Kidney (tissue), 13 donors: ENCODE measurements at regions not wholly inside any gene's neighbourhood (a gene's known extent, or its start where the extent isn't known, plus 50 kb on each side); places are given as distances from the start of the nearest gene placed in this dataset.

ENCODE experiments used
- DNase-seq, 5 donors: peaks; one replicate each; pipeline ENCODE4 v3.0.0-alpha.2; 2013 to 2020
- FAIRE-seq: peaks from 2 replicates; lab custom pipeline; 2012; peaks lifted over from hg19 to GRCh38; lab: Jason Lieb, UNC
- H3K27ac ChIP-seq, 2 donors: one replicate each; pipeline ENCODE4 v1.7.0; 2013; ENCODE audit warnings: low read depth in 2 of 2, low read length in 2 of 2, inconsistent platforms in 1 of 2
- H3K27me3 ChIP-seq: one replicate; pipeline ENCODE4 v1.7.1; 2013; ENCODE audit warnings: low read length, inconsistent platforms; ENCODE audit not compliant: control insufficient read depth, insufficient read depth
- H3K36me3 ChIP-seq, 3 donors: one replicate each; pipeline versions ENCODE4 v1.7.0 to v1.7.1; 2013; ENCODE audit warnings: low read length in 3 of 3, control low read depth in 1 of 3, inconsistent platforms in 1 of 3; ENCODE audit not compliant: insufficient read depth in 3 of 3, control insufficient read depth in 2 of 3
- H3K4me1 ChIP-seq, 3 donors: one replicate each; pipeline versions ENCODE4 v1.7.0 to v1.7.1; 2013; ENCODE audit warnings: low read length in 3 of 3, inconsistent platforms in 1 of 3, low read depth in 1 of 3; ENCODE audit not compliant: control insufficient read depth in 2 of 3, insufficient read depth in 2 of 3
- H3K4me3 ChIP-seq, 3 donors: one replicate each; pipeline versions ENCODE4 v1.7.0 to v1.8.1; 2013; ENCODE audit warnings: low read length in 3 of 3, control low read depth in 1 of 3, inconsistent platforms in 1 of 3
- H3K9ac ChIP-seq, 3 donors: one replicate each; pipeline versions ENCODE4 v1.7.0 to v1.7.1; 2013; ENCODE audit warnings: low read length in 3 of 3, control low read depth in 1 of 3, inconsistent platforms in 1 of 3
- H3K9me3 ChIP-seq, 3 donors: one replicate each; pipeline versions ENCODE4 v1.7.0 to v1.7.1; 2013; ENCODE audit warnings: low read length in 3 of 3, control low read depth in 1 of 3, inconsistent platforms in 1 of 3; ENCODE audit not compliant: control insufficient read depth in 2 of 3, insufficient read depth in 1 of 3
- intact Hi-C: fragments of 100-400 bp; cut with DNase I; formaldehyde crosslinking; loops from one replicate; pipeline ENCODE4 v1.11.1; 2022
- TF ChIP-seq, protein P1 (sequence below): IDR thresholded peaks from 3 replicates; pipeline ENCODE4 v1.5.1; 2012; ENCODE audit warnings: mild to moderate bottlenecking, moderate library complexity, borderline replicate concordance; ENCODE audit not compliant: insufficient read depth; ENCODE audit errors: extremely low read depth
- donor health status: control.
- donor health status: control.
- donor health status: control.
- donor health status: control.
- donor health status: control.
- donor health status: DM: yes; HTN: yes; CAD: no.
- donor health status: Normal renal cell carcinoma (clear cell type).

- intact Hi-C loops, result no loop called here
- DNase-seq (no peak), FAIRE-seq (no peak)
- TF ChIP-seq, protein P1, sequence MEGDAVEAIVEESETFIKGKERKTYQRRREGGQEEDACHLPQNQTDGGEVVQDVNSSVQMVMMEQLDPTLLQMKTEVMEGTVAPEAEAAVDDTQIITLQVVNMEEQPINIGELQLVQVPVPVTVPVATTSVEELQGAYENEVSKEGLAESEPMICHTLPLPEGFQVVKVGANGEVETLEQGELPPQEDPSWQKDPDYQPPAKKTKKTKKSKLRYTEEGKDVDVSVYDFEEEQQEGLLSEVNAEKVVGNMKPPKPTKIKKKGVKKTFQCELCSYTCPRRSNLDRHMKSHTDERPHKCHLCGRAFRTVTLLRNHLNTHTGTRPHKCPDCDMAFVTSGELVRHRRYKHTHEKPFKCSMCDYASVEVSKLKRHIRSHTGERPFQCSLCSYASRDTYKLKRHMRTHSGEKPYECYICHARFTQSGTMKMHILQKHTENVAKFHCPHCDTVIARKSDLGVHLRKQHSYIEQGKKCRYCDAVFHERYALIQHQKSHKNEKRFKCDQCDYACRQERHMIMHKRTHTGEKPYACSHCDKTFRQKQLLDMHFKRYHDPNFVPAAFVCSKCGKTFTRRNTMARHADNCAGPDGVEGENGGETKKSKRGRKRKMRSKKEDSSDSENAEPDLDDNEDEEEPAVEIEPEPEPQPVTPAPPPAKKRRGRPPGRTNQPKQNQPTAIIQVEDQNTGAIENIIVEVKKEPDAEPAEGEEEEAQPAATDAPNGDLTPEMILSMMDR, result no peak
- H3K36me3 ChIP-seq, result no peaks in the 10 kb centered on the region
- H3K27me3 ChIP-seq, result no peaks in the 10 kb centered on the region
- H3K9me3 ChIP-seq, result no peaks in the 10 kb centered on the region
- H3K4me3 ChIP-seq, result no peak overlapping the region
- no peak overlapping the region for H3K9ac ChIP-seq
- H3K4me1 ChIP-seq, result peaks cover 0 to 2% (median 0%) of the 10 kb centered on the region in 3 donors
- no peak overlapping the region for H3K27ac ChIP-seq
Observed at GRCh38 chr5:125574491-125575044, 828.1 kb upstream of the ZNF608 start.

DNA sequence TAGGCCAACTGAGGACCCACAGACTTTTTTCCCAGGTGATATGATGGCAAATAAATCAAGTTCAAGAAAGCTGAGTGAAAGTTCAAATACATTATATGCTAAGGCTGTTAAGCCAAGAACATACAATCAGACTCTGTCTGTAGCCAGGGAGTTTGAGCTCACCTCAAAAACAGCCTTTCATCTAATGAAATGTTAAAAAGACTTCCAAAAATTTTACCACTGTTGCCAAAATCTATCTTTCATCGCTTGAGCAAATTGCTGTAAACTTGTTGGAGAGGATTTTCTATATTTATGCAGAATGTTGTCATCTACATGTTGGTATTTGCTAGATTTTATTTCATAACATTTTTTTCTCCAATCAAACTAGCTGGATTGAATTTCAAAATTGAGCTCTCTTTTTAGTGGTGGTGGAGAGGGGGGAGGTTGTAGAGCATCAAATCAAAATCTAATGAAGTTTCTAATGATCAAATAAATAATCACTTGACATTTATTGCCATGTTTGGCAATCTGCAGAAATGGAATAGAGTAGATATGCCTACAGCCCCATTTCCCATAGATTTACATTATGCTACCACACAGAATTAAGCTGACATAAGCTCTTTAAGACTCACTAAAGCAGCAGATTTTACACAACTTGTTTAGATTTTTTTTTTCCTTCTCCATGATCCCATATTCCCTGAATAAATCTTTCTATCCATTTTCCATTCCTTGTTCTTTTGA, 828.9 kb upstream of the ZNF608 start:
- FAIRE-seq (no peak), DNase-seq (no peak)
- peaks cover 0 to 2% (median 0%) of the 10 kb centered on the region in 3 donors for H3K4me1 ChIP-seq
- no peak overlapping the region for H3K9ac ChIP-seq
- intact Hi-C loops, result no loop called here
- H3K4me3 ChIP-seq, result no peak overlapping the region
- H3K27ac ChIP-seq, result no peak overlapping the region
- no peaks in the 10 kb centered on the region for H3K36me3 ChIP-seq
- H3K9me3 ChIP-seq, result no peaks in the 10 kb centered on the region
- H3K27me3 ChIP-seq, result no peaks in the 10 kb centered on the region
- TF ChIP-seq, protein P1, result no peak

GRCh38 chr5:125575891-125576505, 829.6 kb upstream of the ZNF608 start:
- Histone ChIP-seq H3K9me3 (no peaks in the 10 kb centered on the region), H3K9ac (no peak overlapping the region), H3K27ac (no peak overlapping the region), H3K27me3 (no peaks in the 10 kb centered on the region), H3K4me1 (peaks cover 0 to 2% (median 0%) of the 10 kb centered on the region in 3 donors), H3K36me3 (no peaks in the 10 kb centered on the region), H3K4me3 (no peak overlapping the region)
- TF ChIP-seq, protein P1, result no peak
- DNase-seq (peak; percentile 51 to 71 (median 64)), FAIRE-seq (no peak)
- intact Hi-C loops, result no loop called here
